Prostate gland (tissue), 2 donors: ENCODE measurements at regions not wholly inside any gene's neighbourhood (a gene's known extent, or its start where the extent isn't known, plus 50 kb on each side); places are given as distances from the start of the nearest gene placed in this dataset.

ENCODE experiments used
- DNase-seq: peaks from one replicate; pipeline ENCODE4 v3.0.0-alpha.2; 2019; ENCODE audit warnings: low spot score
- H3K27ac ChIP-seq, 2 donors: fragments of 200-600 bp; sonication (generic); 2 replicates each; pipeline ENCODE4 v1.5.1; 2017 to 2019
- H3K27me3 ChIP-seq: fragments of 200-600 bp; sonication (generic); replicated peaks from 2 replicates; pipeline ENCODE4 v1.5.1; 2019; ENCODE audit not compliant: insufficient read depth
- H3K36me3 ChIP-seq, 2 donors: fragments of 200-600 bp; sonication (generic); 1 replicate in 1 of 2; 2 replicates in 1 of 2; pipeline versions ENCODE4 v1.5.1 to v1.8.1; 2017 to 2019
- H3K4me1 ChIP-seq: fragments of 200-600 bp; sonication (generic); replicated peaks from 2 replicates; pipeline ENCODE4 v1.5.1; 2019
- H3K4me3 ChIP-seq, 2 donors: fragments of 200-600 bp; sonication (generic); 2 replicates each; pipeline ENCODE4 v1.5.1; 2017 to 2019
- H3K9me3 ChIP-seq: fragments of 200-600 bp; sonication (generic); 2 replicates; pipeline ENCODE4 v1.5.1; 2017
- POLR2A ChIP-seq: fragments of 450-650 bp; IDR thresholded peaks from one replicate; pipeline ENCODE4 v1.6.1; 2016; ENCODE audit warnings: antibody characterized with exemption, mild to moderate bottlenecking
- POLR2AphosphoS5 ChIP-seq: sonication (generic); formaldehyde crosslinking; IDR thresholded peaks from one replicate; pipeline ENCODE4 v1.6.1; 2017; ENCODE audit warnings: antibody characterized with exemption
- WGBS: methylation state at CpG from one replicate; pipeline ENCODE4 v1.1.5; 2018; 5-methylcytosine and 5-hydroxymethylcytosine counted together
- intact Hi-C: fragments of 100-400 bp; cut with DNase I; formaldehyde crosslinking; loops from one replicate; pipeline ENCODE4 v1.14.2; 2022
- TF ChIP-seq, protein P1 (sequence below), 4 experiments: fragments of 200-600 bp in 2 of 4; fragments of 450-650 bp in 2 of 4; sonication (generic) in 2 of 4; IDR thresholded peaks; 1 replicate in 3 of 4; 2 replicates in 1 of 4; pipeline ENCODE4 v1.5.1; 2016 to 2019; ENCODE audit warnings: antibody characterized with exemption in 4 of 4, mild to moderate bottlenecking in 2 of 4, moderate library complexity in 2 of 4

GRCh38 chr7:4513450-4513849 lies 168.6 kb upstream of the FOXK1 start:
- no peaks in the 10 kb centered on the region for H3K36me3 ChIP-seq
- no peak for DNase-seq
- WGBS = 100% methylated on average over 1 of the region's 1 CpG
- H3K27me3 ChIP-seq = no peaks in the 10 kb centered on the region
- intact Hi-C loops = no loop called here
- no peak overlapping the region for H3K27ac ChIP-seq
- no peaks in the 10 kb centered on the region for H3K4me1 ChIP-seq
- no peak overlapping the region for H3K4me3 ChIP-seq
- no peak for TF ChIP-seq POLR2AphosphoS5
- TF ChIP-seq POLR2A = no peak
- TF ChIP-seq, protein P1, sequence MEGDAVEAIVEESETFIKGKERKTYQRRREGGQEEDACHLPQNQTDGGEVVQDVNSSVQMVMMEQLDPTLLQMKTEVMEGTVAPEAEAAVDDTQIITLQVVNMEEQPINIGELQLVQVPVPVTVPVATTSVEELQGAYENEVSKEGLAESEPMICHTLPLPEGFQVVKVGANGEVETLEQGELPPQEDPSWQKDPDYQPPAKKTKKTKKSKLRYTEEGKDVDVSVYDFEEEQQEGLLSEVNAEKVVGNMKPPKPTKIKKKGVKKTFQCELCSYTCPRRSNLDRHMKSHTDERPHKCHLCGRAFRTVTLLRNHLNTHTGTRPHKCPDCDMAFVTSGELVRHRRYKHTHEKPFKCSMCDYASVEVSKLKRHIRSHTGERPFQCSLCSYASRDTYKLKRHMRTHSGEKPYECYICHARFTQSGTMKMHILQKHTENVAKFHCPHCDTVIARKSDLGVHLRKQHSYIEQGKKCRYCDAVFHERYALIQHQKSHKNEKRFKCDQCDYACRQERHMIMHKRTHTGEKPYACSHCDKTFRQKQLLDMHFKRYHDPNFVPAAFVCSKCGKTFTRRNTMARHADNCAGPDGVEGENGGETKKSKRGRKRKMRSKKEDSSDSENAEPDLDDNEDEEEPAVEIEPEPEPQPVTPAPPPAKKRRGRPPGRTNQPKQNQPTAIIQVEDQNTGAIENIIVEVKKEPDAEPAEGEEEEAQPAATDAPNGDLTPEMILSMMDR (IDR thresholded peaks at IDR 0.05) = no peak
- H3K9me3 ChIP-seq = no peaks in the 10 kb centered on the region

- no peak for DNase-seq
- no peaks in the 10 kb centered on the region for H3K27me3 ChIP-seq
- H3K4me3 ChIP-seq = no peak overlapping the region
- H3K36me3 ChIP-seq = no peaks in the 10 kb centered on the region
- intact Hi-C loops = no loop called here
- H3K4me1 ChIP-seq = no peaks in the 10 kb centered on the region
- 65% methylated on average over 7 of the region's 7 CpGs for WGBS
- H3K9me3 ChIP-seq = no peaks in the 10 kb centered on the region
- no peak overlapping the region for H3K27ac ChIP-seq
- TF ChIP-seq, protein P1 (IDR thresholded peaks at IDR 0.05) = no peak
- TF ChIP-seq POLR2AphosphoS5 (no peak), POLR2A (no peak)
Observed at GRCh38 chr7:4519819-4520520, 162.1 kb upstream of the FOXK1 start.

DNA sequence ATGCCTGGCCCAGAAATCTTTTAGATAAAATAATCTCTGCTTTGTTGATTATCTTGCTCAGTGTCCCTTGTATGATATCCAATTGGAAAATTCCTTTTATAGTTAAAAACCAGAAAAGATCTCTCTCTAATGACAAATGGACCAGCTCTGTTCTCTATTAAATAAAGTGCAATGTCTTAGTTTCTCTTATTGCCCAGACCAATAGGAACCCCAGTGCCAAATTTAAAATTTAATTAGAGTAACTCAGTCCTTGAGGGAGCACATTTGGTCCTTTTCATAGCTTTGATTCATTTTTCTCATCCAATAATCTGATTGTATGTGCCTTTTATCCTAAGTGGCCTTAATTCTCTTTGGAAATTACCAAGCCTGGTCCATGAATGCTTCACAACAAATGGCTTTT lies 158.9 kb upstream of the FOXK1 start:
- Histone ChIP-seq H3K4me3 (no peak overlapping the region), H3K27ac (no peak overlapping the region), H3K36me3 (no peaks in the 10 kb centered on the region), H3K27me3 (no peaks in the 10 kb centered on the region), H3K9me3 (no peaks in the 10 kb centered on the region), H3K4me1 (no peaks in the 10 kb centered on the region)
- DNase-seq = no peak
- intact Hi-C loops = no loop called here
- TF ChIP-seq, protein P1 (IDR thresholded peaks at IDR 0.05) = no peak
- TF ChIP-seq POLR2A (no peak), POLR2AphosphoS5 (no peak)

GRCh38 chr7:4523873-4524272 lies 158.2 kb upstream of the FOXK1 start:
- Histone ChIP-seq H3K27ac (no peak overlapping the region), H3K4me3 (no peak overlapping the region), H3K36me3 (no peaks in the 10 kb centered on the region), H3K9me3 (no peaks in the 10 kb centered on the region), H3K27me3 (no peaks in the 10 kb centered on the region), H3K4me1 (no peaks in the 10 kb centered on the region)
- DNase-seq = no peak
- intact Hi-C loops = no loop called here
- no peak for TF ChIP-seq POLR2A
- TF ChIP-seq POLR2AphosphoS5 = no peak
- TF ChIP-seq, protein P1 (IDR thresholded peaks at IDR 0.05) = no peak
- 57% methylated on average over 6 of the region's 6 CpGs for WGBS

- WGBS = 35% methylated on average over 3 of the region's 3 CpGs
- no peaks in the 10 kb centered on the region for H3K36me3 ChIP-seq
- H3K9me3 ChIP-seq = no peaks in the 10 kb centered on the region
- H3K27me3 ChIP-seq = no peaks in the 10 kb centered on the region
- H3K27ac ChIP-seq = no peak overlapping the region
- no peak overlapping the region for H3K4me3 ChIP-seq
- no peaks in the 10 kb centered on the region for H3K4me1 ChIP-seq
- DNase-seq = no peak
- TF ChIP-seq POLR2AphosphoS5 = no peak
- TF ChIP-seq POLR2A = no peak
- TF ChIP-seq, protein P1 (IDR thresholded peaks at IDR 0.05) = no peak
- intact Hi-C loops = no loop called here
Observed at GRCh38 chr7:4525884-4526283, 156.2 kb upstream of the FOXK1 start.
